ENCODE measurements at regions not wholly inside any gene's neighbourhood (a gene's known extent, or its start where the extent isn't known, plus 50 kb on each side); places are given as distances from the start of the nearest gene placed in this dataset.
A peak's percentile ranks its signal among the peaks of the same experiment; 100 is the strongest.

DNA sequence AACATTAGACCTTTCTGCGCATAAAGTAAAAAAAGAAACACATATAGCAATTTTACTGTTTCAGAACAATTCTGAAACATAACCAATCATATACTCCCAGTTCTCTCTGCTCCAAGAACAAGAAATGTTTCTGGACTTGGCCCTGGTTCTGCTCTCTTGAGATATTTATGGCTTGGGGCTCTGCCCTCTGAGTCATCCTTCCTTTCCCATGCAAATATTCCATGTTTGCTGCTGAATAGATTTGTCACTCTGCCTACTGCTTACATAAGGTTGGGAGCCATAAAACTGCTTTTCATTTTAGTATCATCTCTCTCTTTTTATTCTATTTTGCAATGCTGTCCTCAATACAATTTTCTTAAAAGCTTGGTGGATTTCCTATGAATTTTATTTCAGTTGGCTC lies 499.6 kb upstream of the ACVR2A start:
- ATAC-seq = no peak
- TF ChIP-seq CSDC2 (CRISPR knock-in tag; IDR thresholded peaks at IDR 0.05) = no peak
- no peak for TF ChIP-seq ZNF70 (CRISPR knock-in tag; IDR thresholded peaks at IDR 0.05)
- TF ChIP-seq OSR1 (CRISPR knock-in tag; IDR thresholded peaks at IDR 0.05) = no peak
- TF ChIP-seq ZNF565 (CRISPR knock-in tag; conservative IDR thresholded peaks at IDR 0.05; ENCODE audit: low read depth) = no peak
- TF ChIP-seq SNAI2 (CRISPR knock-in tag; IDR thresholded peaks at IDR 0.05) = no peak
- TF ChIP-seq ZC3H10 (CRISPR knock-in tag; IDR thresholded peaks at IDR 0.05) = no peak
- TF ChIP-seq BACH2 (CRISPR knock-in tag; IDR thresholded peaks at IDR 0.05; ENCODE audit: borderline replicate concordance) = no peak

- ATAC-seq = no peak
- TF ChIP-seq TSHZ2 (CRISPR knock-in tag; IDR thresholded peaks at IDR 0.05) (no peak), ZNF8 (CRISPR knock-in tag; IDR thresholded peaks at IDR 0.05) (no peak), OSR1 (CRISPR knock-in tag; IDR thresholded peaks at IDR 0.05) (no peak)
Observed at GRCh38 chr2:147342329-147342728, 502.5 kb upstream of the ACVR2A start.

- TF ChIP-seq ZNF565 (CRISPR knock-in tag; conservative IDR thresholded peaks at IDR 0.05; ENCODE audit: low read depth) (no peak), ZC3H10 (CRISPR knock-in tag; IDR thresholded peaks at IDR 0.05) (no peak), POU6F1 (CRISPR knock-in tag; IDR thresholded peaks at IDR 0.05; ENCODE audit: borderline replicate concordance, low read depth) (no peak), ARNTL (CRISPR knock-in tag; IDR thresholded peaks at IDR 0.05; ENCODE audit: borderline replicate concordance, low read depth) (no peak), BACH2 (CRISPR knock-in tag; IDR thresholded peaks at IDR 0.05; ENCODE audit: borderline replicate concordance) (no peak), ZNF70 (CRISPR knock-in tag; IDR thresholded peaks at IDR 0.05) (no peak), RARB (CRISPR knock-in tag; IDR thresholded peaks at IDR 0.05) (no peak), ZFP3 (CRISPR knock-in tag; IDR thresholded peaks at IDR 0.05) (no peak)
- ATAC-seq = peak; percentile 55; the same call in 2 of the 3 replicates
Observed at GRCh38 chr2:147331790-147332419, 512.9 kb upstream of the ACVR2A start.

- ATAC-seq = no peak
- TF ChIP-seq CSDC2 (CRISPR knock-in tag; IDR thresholded peaks at IDR 0.05) (no peak), ZFP3 (CRISPR knock-in tag; IDR thresholded peaks at IDR 0.05) (no peak), PPARA (CRISPR knock-in tag; IDR thresholded peaks at IDR 0.05; ENCODE audit: borderline replicate concordance) (no peak), ARNTL (CRISPR knock-in tag; IDR thresholded peaks at IDR 0.05; ENCODE audit: borderline replicate concordance, low read depth) (no peak), TCF4 (CRISPR knock-in tag; IDR thresholded peaks at IDR 0.05; ENCODE audit: borderline replicate concordance) (no peak), TOX (CRISPR knock-in tag; IDR thresholded peaks at IDR 0.05; ENCODE audit: borderline replicate concordance) (no peak), PATZ1 (CRISPR knock-in tag; IDR thresholded peaks at IDR 0.05; ENCODE audit: borderline replicate concordance) (no peak), POU6F1 (CRISPR knock-in tag; IDR thresholded peaks at IDR 0.05; ENCODE audit: borderline replicate concordance, low read depth) (no peak), BACH2 (CRISPR knock-in tag; IDR thresholded peaks at IDR 0.05; ENCODE audit: borderline replicate concordance) (no peak), ZFP30 (CRISPR knock-in tag; IDR thresholded peaks at IDR 0.05) (no peak), CREB5 (CRISPR knock-in tag; IDR thresholded peaks at IDR 0.05; ENCODE audit: low read depth) (no peak), ZNF8 (CRISPR knock-in tag; IDR thresholded peaks at IDR 0.05) (no peak), RARB (CRISPR knock-in tag; IDR thresholded peaks at IDR 0.05) (no peak), GLIS3 (CRISPR knock-in tag; IDR thresholded peaks at IDR 0.05) (no peak), TSHZ2 (CRISPR knock-in tag; IDR thresholded peaks at IDR 0.05) (no peak), ZNF70 (CRISPR knock-in tag; IDR thresholded peaks at IDR 0.05) (no peak)
Observed at GRCh38 chr2:147330925-147331324, 513.9 kb upstream of the ACVR2A start.
